HEK293 (cell line): ENCODE measurements at regions not wholly inside any gene's neighbourhood (a gene's known extent, or its start where the extent isn't known, plus 50 kb on each side); places are given as distances from the start of the nearest gene placed in this dataset.
A peak's percentile ranks its signal among the peaks of the same experiment; 100 is the strongest.

Experiments
- GLIS2 ChIP-seq: fragments of 450-650 bp; formaldehyde crosslinking; IDR thresholded peaks from 2 replicates; pipeline ENCODE4 v1.5.1; 2016; ENCODE audit warnings: missing biosample characterization, missing genetic modification characterization
- KLF1 ChIP-seq: fragments of 450-650 bp; formaldehyde crosslinking; IDR thresholded peaks from 2 replicates; pipeline ENCODE4 v1.5.1; 2016; ENCODE audit warnings: missing biosample characterization, missing genetic modification characterization
- OVOL3 ChIP-seq: fragments of 450-650 bp; formaldehyde crosslinking; IDR thresholded peaks from 2 replicates; pipeline ENCODE4 v1.5.1; 2016; ENCODE audit warnings: missing biosample characterization, missing genetic modification characterization
- TCF7L2 ChIP-seq: IDR thresholded peaks from 2 replicates; pipeline ENCODE4 v1.6.1; 2011; ENCODE audit warnings: low read depth, mild to moderate bottlenecking, inconsistent platforms, low read length, moderate library complexity, borderline replicate concordance
- TRIM28 ChIP-seq: IDR thresholded peaks from 2 replicates; pipeline ENCODE4 v1.6.1; 2011; ENCODE audit warnings: low read length, control low read depth, borderline replicate concordance
- ZBTB1 ChIP-seq: fragments of 450-650 bp; formaldehyde crosslinking; IDR thresholded peaks from 2 replicates; pipeline ENCODE4 v1.5.1; 2016; ENCODE audit warnings: missing biosample characterization, missing genetic modification characterization
- ZIC2 ChIP-seq: fragments of 450-650 bp; formaldehyde crosslinking; IDR thresholded peaks from 2 replicates; pipeline ENCODE4 v1.5.1; 2016; ENCODE audit warnings: missing biosample characterization, missing genetic modification characterization
- ZNF10 ChIP-seq: fragments of 450-650 bp; formaldehyde crosslinking; IDR thresholded peaks from 2 replicates; pipeline ENCODE4 v1.5.1; 2017; ENCODE audit warnings: missing biosample characterization, missing genetic modification characterization
- ZNF112 ChIP-seq: fragments of 450-650 bp; formaldehyde crosslinking; IDR thresholded peaks from 2 replicates; pipeline ENCODE4 v1.5.0; 2017; ENCODE audit warnings: missing biosample characterization, missing genetic modification characterization
- ZNF184 ChIP-seq: fragments of 450-650 bp; IDR thresholded peaks from 2 replicates; pipeline ENCODE4 v1.5.1; 2018; ENCODE audit warnings: missing biosample characterization, mild to moderate bottlenecking, missing genetic modification characterization
- ZNF311 ChIP-seq: fragments of 450-650 bp; formaldehyde crosslinking; IDR thresholded peaks from 2 replicates; pipeline ENCODE4 v1.5.1; 2017; ENCODE audit warnings: missing biosample characterization, missing genetic modification characterization, borderline replicate concordance
- ZNF324 ChIP-seq: fragments of 450-650 bp; formaldehyde crosslinking; IDR thresholded peaks from 2 replicates; pipeline ENCODE4 v1.5.1; 2016; ENCODE audit warnings: missing biosample characterization, missing genetic modification characterization
- ZNF366 ChIP-seq: fragments of 450-650 bp; formaldehyde crosslinking; conservative IDR thresholded peaks from 2 replicates; pipeline ENCODE4 v1.5.1; 2016; ENCODE audit warnings: missing biosample characterization, missing genetic modification characterization
- ZNF391 ChIP-seq: fragments of 450-650 bp; formaldehyde crosslinking; IDR thresholded peaks from 2 replicates; pipeline ENCODE4 v1.5.1; 2016; ENCODE audit warnings: low read depth, missing biosample characterization, missing genetic modification characterization, borderline replicate concordance
- ZNF510 ChIP-seq: fragments of 450-650 bp; formaldehyde crosslinking; IDR thresholded peaks from 2 replicates; pipeline ENCODE4 v1.5.1; 2018; ENCODE audit warnings: mild to moderate bottlenecking, missing genetic modification characterization, missing biosample characterization; ENCODE audit not compliant: insufficient replicate concordance
- ZNF664 ChIP-seq: fragments of 450-650 bp; formaldehyde crosslinking; IDR thresholded peaks from 2 replicates; pipeline ENCODE4 v1.5.1; 2016; ENCODE audit warnings: missing biosample characterization, missing genetic modification characterization
- ZNF707 ChIP-seq: fragments of 450-650 bp; formaldehyde crosslinking; IDR thresholded peaks from 2 replicates; pipeline ENCODE4 v1.5.1; 2016; ENCODE audit warnings: missing biosample characterization, missing genetic modification characterization
- ZNF747 ChIP-seq: fragments of 450-650 bp; formaldehyde crosslinking; IDR thresholded peaks from 2 replicates; pipeline ENCODE4 v1.5.1; 2016; ENCODE audit warnings: missing biosample characterization, missing genetic modification characterization
- ZNF768 ChIP-seq: fragments of 450-650 bp; formaldehyde crosslinking; IDR thresholded peaks from 2 replicates; pipeline ENCODE4 v1.5.1; 2018; ENCODE audit warnings: missing biosample characterization, mild to moderate bottlenecking, missing genetic modification characterization
- ZNF792 ChIP-seq: fragments of 450-650 bp; formaldehyde crosslinking; IDR thresholded peaks from 2 replicates; pipeline ENCODE4 v1.5.1; 2016; ENCODE audit warnings: missing biosample characterization, missing genetic modification characterization
- TF ChIP-seq, protein P1 (sequence below): fragments of 450-650 bp; formaldehyde crosslinking; IDR thresholded peaks from 2 replicates; pipeline ENCODE4 v1.5.1; 2016; ENCODE audit warnings: missing biosample characterization, missing genetic modification characterization
- TF ChIP-seq, protein P2 (sequence below): IDR thresholded peaks from 2 replicates; pipeline ENCODE4 v1.6.1; 2011; ENCODE audit warnings: mild to moderate bottlenecking, low read depth, low read length, borderline replicate concordance
- TF ChIP-seq, protein P3 (sequence below): fragments of 450-650 bp; IDR thresholded peaks from 2 replicates; pipeline ENCODE4 v1.5.1; 2018; ENCODE audit warnings: missing biosample characterization, mild to moderate bottlenecking, missing genetic modification characterization
- TF ChIP-seq, protein P4 (sequence below): fragments of 450-650 bp; formaldehyde crosslinking; IDR thresholded peaks from 2 replicates; pipeline ENCODE4 v1.5.1; 2016; ENCODE audit warnings: missing biosample characterization, missing genetic modification characterization
- TF ChIP-seq, protein P5 (sequence below): fragments of 450-650 bp; IDR thresholded peaks from 2 replicates; pipeline ENCODE4 v1.5.1; 2018; ENCODE audit warnings: missing biosample characterization, missing genetic modification characterization
- TF ChIP-seq, protein P6 (sequence below): fragments of 450-650 bp; formaldehyde crosslinking; IDR thresholded peaks from 2 replicates; pipeline ENCODE4 v1.5.1; 2016; ENCODE audit warnings: missing biosample characterization, missing genetic modification characterization
- TF ChIP-seq, protein P7 (sequence below): fragments of 450-650 bp; formaldehyde crosslinking; IDR thresholded peaks from 2 replicates; pipeline ENCODE4 v1.5.1; 2017; ENCODE audit warnings: missing biosample characterization, mild to moderate bottlenecking, missing genetic modification characterization, moderate library complexity

DNA sequence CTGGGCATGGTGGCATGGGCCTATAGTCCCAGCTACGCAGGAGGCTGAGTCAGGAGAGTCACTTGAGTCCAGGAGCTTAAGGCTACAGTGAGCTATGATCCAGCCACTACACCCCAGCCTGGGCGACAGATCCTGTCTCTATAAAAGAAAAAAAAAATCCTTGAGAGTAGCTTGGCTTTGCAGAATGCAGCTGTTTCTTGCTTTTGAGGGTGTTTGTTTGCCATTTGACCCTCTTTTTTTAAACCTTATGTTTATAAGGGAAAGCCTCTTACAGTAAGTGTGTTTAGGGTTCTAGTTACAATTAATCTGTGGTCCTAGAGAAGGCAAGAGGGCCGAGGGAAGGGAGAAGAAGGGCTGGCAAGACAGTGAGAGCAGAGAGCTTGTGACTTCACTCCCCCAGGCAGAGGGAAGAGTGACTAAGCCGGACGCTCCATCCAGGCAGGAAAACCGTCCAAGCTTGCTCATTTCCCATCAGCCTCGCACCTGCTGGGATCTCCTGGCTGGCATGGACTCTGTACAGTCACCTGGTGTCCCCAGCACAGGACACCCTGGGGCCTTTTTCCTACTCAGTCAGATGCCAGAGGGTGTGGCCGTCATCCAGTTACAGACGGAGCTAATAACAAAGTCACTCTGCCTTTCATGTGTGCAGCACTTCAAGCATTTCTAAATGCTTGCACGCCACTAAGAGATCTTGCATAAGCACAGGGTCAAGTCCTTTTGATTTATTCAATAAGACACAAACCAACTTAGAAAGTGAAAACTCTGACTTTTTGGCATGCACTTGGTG, 55.5 kb upstream of the PSEN2 start (continued):
- TF ChIP-seq, protein P1, sequence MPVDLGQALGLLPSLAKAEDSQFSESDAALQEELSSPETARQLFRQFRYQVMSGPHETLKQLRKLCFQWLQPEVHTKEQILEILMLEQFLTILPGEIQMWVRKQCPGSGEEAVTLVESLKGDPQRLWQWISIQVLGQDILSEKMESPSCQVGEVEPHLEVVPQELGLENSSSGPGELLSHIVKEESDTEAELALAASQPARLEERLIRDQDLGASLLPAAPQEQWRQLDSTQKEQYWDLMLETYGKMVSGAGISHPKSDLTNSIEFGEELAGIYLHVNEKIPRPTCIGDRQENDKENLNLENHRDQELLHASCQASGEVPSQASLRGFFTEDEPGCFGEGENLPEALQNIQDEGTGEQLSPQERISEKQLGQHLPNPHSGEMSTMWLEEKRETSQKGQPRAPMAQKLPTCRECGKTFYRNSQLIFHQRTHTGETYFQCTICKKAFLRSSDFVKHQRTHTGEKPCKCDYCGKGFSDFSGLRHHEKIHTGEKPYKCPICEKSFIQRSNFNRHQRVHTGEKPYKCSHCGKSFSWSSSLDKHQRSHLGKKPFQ (tag by site-specific recombination) = no peak
- TF ChIP-seq ZNF792 (tag by site-specific recombination) (no peak; the same call in 1 of the 2 replicates), ZNF324 (tag by site-specific recombination) (no peak), ZIC2 (tag by site-specific recombination) (peak; percentile 95), ZNF366 (tag by site-specific recombination) (peak; percentile 66), ZNF10 (tag by site-specific recombination) (no peak), OVOL3 (tag by site-specific recombination) (no peak), ZNF664 (no peak), ZNF510 (tag by site-specific recombination) (no peak), ZNF707 (tag by site-specific recombination) (no peak), ZNF311 (tag by site-specific recombination) (no peak), KLF1 (tag by site-specific recombination) (peak; percentile 93), ZBTB1 (no peak), TCF7L2 (peak; percentile 59; the same call in 1 of the 2 replicates), ZNF768 (no peak), ZNF747 (tag by site-specific recombination) (no peak), ZNF112 (tag by site-specific recombination) (no peak), ZNF391 (tag by site-specific recombination) (no peak; the same call in 1 of the 2 replicates), ZNF184 (0 out of 2 replicates have a peak, but pooled peaks have one; percentile 48), GLIS2 (tag by site-specific recombination) (peak; percentile 77), TRIM28 (0 out of 2 replicates have a peak, but pooled peaks have one; percentile 15)
- TF ChIP-seq, protein P2, sequence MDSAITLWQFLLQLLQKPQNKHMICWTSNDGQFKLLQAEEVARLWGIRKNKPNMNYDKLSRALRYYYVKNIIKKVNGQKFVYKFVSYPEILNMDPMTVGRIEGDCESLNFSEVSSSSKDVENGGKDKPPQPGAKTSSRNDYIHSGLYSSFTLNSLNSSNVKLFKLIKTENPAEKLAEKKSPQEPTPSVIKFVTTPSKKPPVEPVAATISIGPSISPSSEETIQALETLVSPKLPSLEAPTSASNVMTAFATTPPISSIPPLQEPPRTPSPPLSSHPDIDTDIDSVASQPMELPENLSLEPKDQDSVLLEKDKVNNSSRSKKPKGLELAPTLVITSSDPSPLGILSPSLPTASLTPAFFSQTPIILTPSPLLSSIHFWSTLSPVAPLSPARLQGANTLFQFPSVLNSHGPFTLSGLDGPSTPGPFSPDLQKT = no peak
- TF ChIP-seq, protein P3, sequence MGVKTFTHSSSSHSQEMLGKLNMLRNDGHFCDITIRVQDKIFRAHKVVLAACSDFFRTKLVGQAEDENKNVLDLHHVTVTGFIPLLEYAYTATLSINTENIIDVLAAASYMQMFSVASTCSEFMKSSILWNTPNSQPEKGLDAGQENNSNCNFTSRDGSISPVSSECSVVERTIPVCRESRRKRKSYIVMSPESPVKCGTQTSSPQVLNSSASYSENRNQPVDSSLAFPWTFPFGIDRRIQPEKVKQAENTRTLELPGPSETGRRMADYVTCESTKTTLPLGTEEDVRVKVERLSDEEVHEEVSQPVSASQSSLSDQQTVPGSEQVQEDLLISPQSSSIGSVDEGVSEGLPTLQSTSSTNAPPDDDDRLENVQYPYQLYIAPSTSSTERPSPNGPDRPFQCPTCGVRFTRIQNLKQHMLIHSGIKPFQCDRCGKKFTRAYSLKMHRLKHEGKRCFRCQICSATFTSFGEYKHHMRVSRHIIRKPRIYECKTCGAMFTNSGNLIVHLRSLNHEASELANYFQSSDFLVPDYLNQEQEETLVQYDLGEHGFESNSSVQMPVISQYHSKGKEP = no peak
- TF ChIP-seq, protein P4, sequence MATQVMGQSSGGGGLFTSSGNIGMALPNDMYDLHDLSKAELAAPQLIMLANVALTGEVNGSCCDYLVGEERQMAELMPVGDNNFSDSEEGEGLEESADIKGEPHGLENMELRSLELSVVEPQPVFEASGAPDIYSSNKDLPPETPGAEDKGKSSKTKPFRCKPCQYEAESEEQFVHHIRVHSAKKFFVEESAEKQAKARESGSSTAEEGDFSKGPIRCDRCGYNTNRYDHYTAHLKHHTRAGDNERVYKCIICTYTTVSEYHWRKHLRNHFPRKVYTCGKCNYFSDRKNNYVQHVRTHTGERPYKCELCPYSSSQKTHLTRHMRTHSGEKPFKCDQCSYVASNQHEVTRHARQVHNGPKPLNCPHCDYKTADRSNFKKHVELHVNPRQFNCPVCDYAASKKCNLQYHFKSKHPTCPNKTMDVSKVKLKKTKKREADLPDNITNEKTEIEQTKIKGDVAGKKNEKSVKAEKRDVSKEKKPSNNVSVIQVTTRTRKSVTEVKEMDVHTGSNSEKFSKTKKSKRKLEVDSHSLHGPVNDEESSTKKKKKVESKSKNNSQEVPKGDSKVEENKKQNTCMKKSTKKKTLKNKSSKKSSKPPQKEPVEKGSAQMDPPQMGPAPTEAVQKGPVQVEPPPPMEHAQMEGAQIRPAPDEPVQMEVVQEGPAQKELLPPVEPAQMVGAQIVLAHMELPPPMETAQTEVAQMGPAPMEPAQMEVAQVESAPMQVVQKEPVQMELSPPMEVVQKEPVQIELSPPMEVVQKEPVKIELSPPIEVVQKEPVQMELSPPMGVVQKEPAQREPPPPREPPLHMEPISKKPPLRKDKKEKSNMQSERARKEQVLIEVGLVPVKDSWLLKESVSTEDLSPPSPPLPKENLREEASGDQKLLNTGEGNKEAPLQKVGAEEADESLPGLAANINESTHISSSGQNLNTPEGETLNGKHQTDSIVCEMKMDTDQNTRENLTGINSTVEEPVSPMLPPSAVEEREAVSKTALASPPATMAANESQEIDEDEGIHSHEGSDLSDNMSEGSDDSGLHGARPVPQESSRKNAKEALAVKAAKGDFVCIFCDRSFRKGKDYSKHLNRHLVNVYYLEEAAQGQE (tag by site-specific recombination) = no peak
- TF ChIP-seq, protein P5, sequence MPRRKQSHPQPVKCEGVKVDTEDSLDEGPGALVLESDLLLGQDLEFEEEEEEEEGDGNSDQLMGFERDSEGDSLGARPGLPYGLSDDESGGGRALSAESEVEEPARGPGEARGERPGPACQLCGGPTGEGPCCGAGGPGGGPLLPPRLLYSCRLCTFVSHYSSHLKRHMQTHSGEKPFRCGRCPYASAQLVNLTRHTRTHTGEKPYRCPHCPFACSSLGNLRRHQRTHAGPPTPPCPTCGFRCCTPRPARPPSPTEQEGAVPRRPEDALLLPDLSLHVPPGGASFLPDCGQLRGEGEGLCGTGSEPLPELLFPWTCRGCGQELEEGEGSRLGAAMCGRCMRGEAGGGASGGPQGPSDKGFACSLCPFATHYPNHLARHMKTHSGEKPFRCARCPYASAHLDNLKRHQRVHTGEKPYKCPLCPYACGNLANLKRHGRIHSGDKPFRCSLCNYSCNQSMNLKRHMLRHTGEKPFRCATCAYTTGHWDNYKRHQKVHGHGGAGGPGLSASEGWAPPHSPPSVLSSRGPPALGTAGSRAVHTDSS (tag by site-specific recombination) = no peak
- TF ChIP-seq, protein P6, sequence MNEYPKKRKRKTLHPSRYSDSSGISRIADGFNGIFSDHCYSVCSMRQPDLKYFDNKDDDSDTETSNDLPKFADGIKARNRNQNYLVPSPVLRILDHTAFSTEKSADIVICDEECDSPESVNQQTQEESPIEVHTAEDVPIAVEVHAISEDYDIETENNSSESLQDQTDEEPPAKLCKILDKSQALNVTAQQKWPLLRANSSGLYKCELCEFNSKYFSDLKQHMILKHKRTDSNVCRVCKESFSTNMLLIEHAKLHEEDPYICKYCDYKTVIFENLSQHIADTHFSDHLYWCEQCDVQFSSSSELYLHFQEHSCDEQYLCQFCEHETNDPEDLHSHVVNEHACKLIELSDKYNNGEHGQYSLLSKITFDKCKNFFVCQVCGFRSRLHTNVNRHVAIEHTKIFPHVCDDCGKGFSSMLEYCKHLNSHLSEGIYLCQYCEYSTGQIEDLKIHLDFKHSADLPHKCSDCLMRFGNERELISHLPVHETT (tag by site-specific recombination) = no peak
- TF ChIP-seq, protein P7, sequence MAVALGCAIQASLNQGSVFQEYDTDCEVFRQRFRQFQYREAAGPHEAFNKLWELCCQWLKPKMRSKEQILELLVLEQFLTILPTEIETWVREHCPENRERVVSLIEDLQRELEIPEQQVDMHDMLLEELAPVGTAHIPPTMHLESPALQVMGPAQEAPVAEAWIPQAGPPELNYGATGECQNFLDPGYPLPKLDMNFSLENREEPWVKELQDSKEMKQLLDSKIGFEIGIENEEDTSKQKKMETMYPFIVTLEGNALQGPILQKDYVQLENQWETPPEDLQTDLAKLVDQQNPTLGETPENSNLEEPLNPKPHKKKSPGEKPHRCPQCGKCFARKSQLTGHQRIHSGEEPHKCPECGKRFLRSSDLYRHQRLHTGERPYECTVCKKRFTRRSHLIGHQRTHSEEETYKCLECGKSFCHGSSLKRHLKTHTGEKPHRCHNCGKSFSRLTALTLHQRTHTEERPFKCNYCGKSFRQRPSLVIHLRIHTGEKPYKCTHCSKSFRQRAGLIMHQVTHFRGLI (tag by site-specific recombination) = no peak
